MCF 10A (cell line): ENCODE measurements at regions not wholly inside any gene's neighbourhood (a gene's known extent, or its start where the extent isn't known, plus 50 kb on each side); places are given as distances from the start of the nearest gene placed in this dataset.
"Not testable (repeated sequence)": the region's sequence is repeated elsewhere in the genome, so short reads cannot be mapped to it uniquely, and the experiment has no call there.

Experiments used
- BruUV-seq: library from RNA; stranded (reverse); fragments of 400-500 nt; replicated peaks from 2 replicates; lab custom pipeline; 2021; lab: Mats Ljungman, UMichigan
- CTCF ChIA-PET: fragments of 300-600 bp; sonication (Branson Sonifier 250); formaldehyde crosslinking; extraction: SDS; loops from one replicate; lab custom pipeline; 2021; ENCODE audit warnings: antibody characterized with exemption, inconsistent platforms; lab: Yijun Ruan, JAX
- POLR2A ChIA-PET: fragments of 300-600, 350-650 bp; sonication (Branson Sonifier 250); formaldehyde crosslinking; extraction: SDS; loops from one replicate; lab custom pipeline; 2020; ENCODE audit warnings: antibody characterized with exemption, inconsistent platforms; lab: Yijun Ruan, JAX
- DNase-seq: peaks from one replicate; pipeline ENCODE4 v3.0.0-alpha.2; 2018; ENCODE audit not compliant: unreplicated experiment
- H3K27ac Mint-ChIP-seq: one replicate; pipeline ENCODE4 v1.8.0; 2022; ENCODE audit warnings: mild to moderate bottlenecking, low read depth, mixed read lengths; ENCODE audit not compliant: unreplicated experiment
- H3K27me3 Mint-ChIP-seq: one replicate; pipeline ENCODE4 v1.8.0; 2022; ENCODE audit warnings: mixed read lengths; ENCODE audit not compliant: insufficient read depth, unreplicated experiment
- H3K36me3 Mint-ChIP-seq: one replicate; pipeline ENCODE4 v1.8.0; 2022; ENCODE audit warnings: mild to moderate bottlenecking, moderate library complexity, mixed read lengths; ENCODE audit not compliant: insufficient read depth, unreplicated experiment
- H3K4me1 Mint-ChIP-seq: one replicate; pipeline ENCODE4 v1.8.0; 2022; ENCODE audit warnings: mixed read lengths; ENCODE audit not compliant: insufficient read depth, unreplicated experiment
- H3K4me3 Mint-ChIP-seq: one replicate; pipeline ENCODE4 v1.8.0; 2022; ENCODE audit warnings: mild to moderate bottlenecking, moderate library complexity, mixed read lengths; ENCODE audit not compliant: unreplicated experiment
- H3K9me3 Mint-ChIP-seq: one replicate; pipeline ENCODE4 v1.8.0; 2022; ENCODE audit warnings: mixed read lengths; ENCODE audit not compliant: unreplicated experiment
- CTCF ChIP-seq: fragments of 200-600 bp; IDR thresholded peaks from one replicate; pipeline ENCODE4 v1.8.0; 2022; ENCODE audit warnings: antibody characterized with exemption, mild to moderate bottlenecking; ENCODE audit not compliant: unreplicated experiment
- intact Hi-C: fragments of 100-400 bp; cut with micrococcal nuclease; formaldehyde crosslinking; loops from 2 replicates; pipeline ENCODE4 v1.14.1; 2022

- H3K9me3 Mint-ChIP-seq: no peaks in the 10 kb centered on the region
- no peaks in the 10 kb centered on the region for H3K27me3 Mint-ChIP-seq
- ChIA-PET CTCF (interaction anchor here (0.6 kb wide), 1 partner anchor 8 kb away, joined by 3 read pairs; no protein-coding TSS in a partner anchor), POLR2A (interaction anchor here (1.2 kb wide), 1 partner anchor 100 kb away, joined by 3 read pairs; no protein-coding TSS in a partner anchor)
- DNase-seq: no peak
- peaks cover 8% of the 10 kb centered on the region for H3K4me1 Mint-ChIP-seq
- no TSS peak for BruUV-seq
- H3K27ac Mint-ChIP-seq: peak overlapping the region; percentile 7
- TF ChIP-seq CTCF: no peak
- intact Hi-C loops: no loop called here
- H3K36me3 Mint-ChIP-seq: no peaks in the 10 kb centered on the region
- H3K4me3 Mint-ChIP-seq: no peak overlapping the region
Observed at GRCh38 chr20:53723621-53724020, 130.0 kb upstream of the ZNF217 start.

GRCh38 chr20:53723045-53723444, 129.4 kb upstream of the ZNF217 start:
- DNase-seq: no peak
- ChIA-PET POLR2A (interaction anchor here (1.2 kb wide), 1 partner anchor 100 kb away, joined by 3 read pairs; no protein-coding TSS in a partner anchor), CTCF (interaction anchor here (0.6 kb wide), 2 partner anchors 9 to 1185 kb away, joined by 3 to 4 read pairs; no protein-coding TSS in a partner anchor)

GRCh38 chr20:53722515-53723036, 128.9 kb upstream of the ZNF217 start:
- no peak for DNase-seq
- ChIA-PET CTCF (interaction anchor here (0.6 kb wide), 1 partner anchor 1184 kb away, joined by 4 read pairs; no protein-coding TSS in a partner anchor), POLR2A (interaction anchor here (1.2 kb wide), 1 partner anchor 99 kb away, joined by 3 read pairs; no protein-coding TSS in a partner anchor)
- BruUV-seq: no TSS peak
- intact Hi-C loops: no loop called here
- Mint-ChIP-seq H3K27ac (no peak overlapping the region), H3K4me3 (no peak overlapping the region), H3K27me3 (no peaks in the 10 kb centered on the region), H3K4me1 (peaks cover 8% of the 10 kb centered on the region), H3K9me3 (no peaks in the 10 kb centered on the region), H3K36me3 (no peaks in the 10 kb centered on the region)
- TF ChIP-seq CTCF: no peak

More at GRCh38 chr20:53723045-53723444, 129.4 kb upstream of the ZNF217 start:
- no peak overlapping the region for H3K27ac Mint-ChIP-seq
- no peak for TF ChIP-seq CTCF
- intact Hi-C loops: no loop called here
- no peaks in the 10 kb centered on the region for H3K9me3 Mint-ChIP-seq
- H3K36me3 Mint-ChIP-seq: no peaks in the 10 kb centered on the region
- H3K4me1 Mint-ChIP-seq: peaks cover 8% of the 10 kb centered on the region
- no peaks in the 10 kb centered on the region for H3K27me3 Mint-ChIP-seq
- no TSS peak for BruUV-seq
- no peak overlapping the region for H3K4me3 Mint-ChIP-seq

- H3K27me3 Mint-ChIP-seq, POLR2A ChIA-PET, DNase-seq, BruUV-seq, H3K9me3 Mint-ChIP-seq, H3K4me3 Mint-ChIP-seq, intact Hi-C loops, H3K36me3 Mint-ChIP-seq, H3K4me1 Mint-ChIP-seq: not testable (repeated sequence)
- CTCF ChIA-PET: interaction anchor here (0.7 to 1.1 kb wide), 2 partner anchors 28 to 164 kb away, joined by 3 to 4 read pairs; no protein-coding TSS in a partner anchor
- peak overlapping the region; percentile 88 for H3K27ac Mint-ChIP-seq
Observed at GRCh38 chr20:53721445-53721963, 127.9 kb upstream of the ZNF217 start.

- H3K9me3 Mint-ChIP-seq, H3K4me1 Mint-ChIP-seq, H3K27me3 Mint-ChIP-seq, H3K4me3 Mint-ChIP-seq, DNase-seq, BruUV-seq, H3K36me3 Mint-ChIP-seq, H3K27ac Mint-ChIP-seq, intact Hi-C loops: not testable (repeated sequence)
- POLR2A ChIA-PET: interaction anchor here (0.5 to 0.7 kb wide), 2 partner anchors 14 to 137 kb away, joined by 3 to 4 read pairs; no protein-coding TSS in a partner anchor
- CTCF ChIA-PET: interaction anchor here (0.6 to 1.1 kb wide), 3 partner anchors 10 to 196 kb away, joined by 3 to 4 read pairs (median 3); no protein-coding TSS in a partner anchor
Observed at GRCh38 chr20:53719171-53719803, 125.6 kb upstream of the ZNF217 start.
